H1 (cell line): ENCODE measurements at regions not wholly inside any gene's neighbourhood (a gene's known extent, or its start where the extent isn't known, plus 50 kb on each side); places are given as distances from the start of the nearest gene placed in this dataset.

ENCODE experiments used
- CTCF ChIA-PET: fragments of 300-600 bp; sonication (Branson Sonifier 250); formaldehyde crosslinking; loops from one replicate; lab custom pipeline; 2021; ENCODE audit not compliant: partially characterized antibody; lab: Charles Lee
- POLR2A ChIA-PET: fragments of 300-600 bp; sonication (Branson Sonifier 250); formaldehyde crosslinking; loops from one replicate; lab custom pipeline; 2021; ENCODE audit warnings: inconsistent platforms; ENCODE audit not compliant: partially characterized antibody; lab: Charles Lee
- DNase-seq, 2 experiments: peaks; one replicate each; pipeline versions ENCODE4 v3.0.0 to v3.0.0-alpha.2; 2010 to 2022; ENCODE audit warnings: low spot score in 2 of 2, low read depth in 1 of 2, mixed read lengths in 1 of 2
- FAIRE-seq: peaks from 2 replicates; lab custom pipeline; 2011; peaks lifted over from hg19 to GRCh38; lab: Jason Lieb, UNC
- H2AFZ ChIP-seq: 2 replicates; pipeline ENCODE4 v1.8.1; 2012; ENCODE audit warnings: low read length, inconsistent platforms
- H2AK5ac ChIP-seq: 2 replicates; pipeline ENCODE4 v1.6.1; 2013; ENCODE audit warnings: low read depth, low read length
- H2BK120ac ChIP-seq: replicated peaks from 2 replicates; pipeline ENCODE3; 2013; ENCODE audit warnings: low read depth, low read length, inconsistent platforms
- H2BK12ac ChIP-seq: 2 replicates; pipeline ENCODE4 v1.6.1; 2013; ENCODE audit warnings: low read depth, low read length
- H2BK15ac ChIP-seq: 2 replicates; pipeline ENCODE4 v1.6.1; 2013; ENCODE audit warnings: low read length
- H2BK20ac ChIP-seq: 2 replicates; pipeline ENCODE4 v1.6.1; 2013; ENCODE audit warnings: low read length
- H2BK5ac ChIP-seq: 2 replicates; pipeline ENCODE4 v1.6.1; 2013; ENCODE audit warnings: low read depth, low read length
- H3K14ac ChIP-seq: 2 replicates; pipeline ENCODE4 v1.6.1; 2013; ENCODE audit warnings: inconsistent platforms; ENCODE audit not compliant: insufficient read length
- H3K18ac ChIP-seq: 2 replicates; pipeline ENCODE4 v1.6.1; 2013; ENCODE audit warnings: low read length; ENCODE audit errors: extremely low read depth
- H3K23ac ChIP-seq: 2 replicates; pipeline ENCODE4 v1.6.1; 2013; ENCODE audit warnings: inconsistent platforms; ENCODE audit not compliant: insufficient read length
- H3K23me2 ChIP-seq: 2 replicates; pipeline ENCODE4 v1.6.1; 2013; ENCODE audit warnings: low read depth, low read length
- H3K27ac ChIP-seq: 2 replicates; pipeline ENCODE4 v1.6.1; 2011; ENCODE audit warnings: low read depth, low read length, inconsistent platforms
- H3K27me3 ChIP-seq, 4 experiments: replicated peaks in 1 of 4; 1 replicate in 1 of 4; 2 replicates in 3 of 4; pipeline versions ENCODE4 v1.6.1 to v1.8.1; 2011 to 2013; ENCODE audit warnings: low read length in 3 of 4, mild to moderate bottlenecking in 3 of 4, inconsistent platforms in 2 of 4, mixed read lengths in 2 of 4, moderate library complexity in 1 of 4; ENCODE audit not compliant: control insufficient read depth in 3 of 4, insufficient read depth in 3 of 4; ENCODE audit errors: extremely low read depth in 1 of 4
- H3K36me3 ChIP-seq, 4 experiments: 2 replicates each; pipeline versions ENCODE4 v1.6.1 to v1.8.1; 2011 to 2013; ENCODE audit warnings: mild to moderate bottlenecking in 4 of 4, low read length in 3 of 4, moderate library complexity in 2 of 4, control low read depth in 1 of 4, inconsistent platforms in 1 of 4; ENCODE audit not compliant: insufficient read depth in 4 of 4, control insufficient read depth in 2 of 4
- H3K4ac ChIP-seq: replicated peaks from 2 replicates; pipeline ENCODE3; 2013; ENCODE audit warnings: low read length, low read depth, mixed read lengths, inconsistent platforms; ENCODE audit not compliant: insufficient read length
- H3K4me1 ChIP-seq, 4 experiments: replicated peaks in 1 of 4; 1 replicate in 1 of 4; 2 replicates in 3 of 4; pipeline versions ENCODE4 v1.6.1 to v1.8.1; 2011 to 2013; ENCODE audit warnings: low read length in 3 of 4, inconsistent platforms in 2 of 4, mixed read lengths in 1 of 4; ENCODE audit not compliant: insufficient read depth in 4 of 4, control insufficient read depth in 3 of 4
- H3K4me2 ChIP-seq, 2 experiments: 2 replicates each; pipeline versions ENCODE4 v1.6.1 to v1.8.1; 2011 to 2013; ENCODE audit warnings: low read depth in 2 of 2, low read length in 2 of 2, control low read depth in 1 of 2, inconsistent platforms in 1 of 2, mild to moderate bottlenecking in 1 of 2; ENCODE audit not compliant: insufficient read depth in 1 of 2
- H3K4me3 ChIP-seq, 4 experiments: fragments of 200-600, 300-600 bp in 1 of 4; sonication (generic), shearing (Covaris generic), sonication (Bioruptor Twin) in 1 of 4; 2 replicates each; pipeline versions ENCODE4 v1.5.1 to v1.8.1; 2011 to 2016; ENCODE audit warnings: low read length in 4 of 4, low read depth in 3 of 4, control low read depth in 2 of 4, inconsistent platforms in 2 of 4, mild to moderate bottlenecking in 2 of 4, mixed read lengths in 1 of 4, moderate library complexity in 1 of 4; ENCODE audit not compliant: insufficient read depth in 2 of 4; ENCODE audit errors: extremely low read depth in 1 of 4
- H3K56ac ChIP-seq: replicated peaks from 2 replicates; pipeline ENCODE3; 2013; ENCODE audit warnings: low read depth, mild to moderate bottlenecking, mixed read lengths, low read length, inconsistent platforms; ENCODE audit not compliant: insufficient read length
- H3K79me1 ChIP-seq: 2 replicates; pipeline ENCODE4 v1.6.1; 2013; ENCODE audit warnings: low read depth, low read length, control low read depth
- H3K79me2 ChIP-seq, 2 experiments: 2 replicates each; pipeline versions ENCODE4 v1.6.1 to v1.8.1; 2012 to 2013; ENCODE audit warnings: low read length in 2 of 2, mild to moderate bottlenecking in 2 of 2, inconsistent platforms in 1 of 2; ENCODE audit not compliant: insufficient read depth in 2 of 2, control insufficient read depth in 1 of 2
- H3K9ac ChIP-seq, 4 experiments: replicated peaks in 1 of 4; 1 replicate in 1 of 4; 2 replicates in 3 of 4; pipeline versions ENCODE4 v1.6.1 to v1.8.1; 2011 to 2013; ENCODE audit warnings: low read depth in 3 of 4, low read length in 3 of 4, control low read depth in 2 of 4, mild to moderate bottlenecking in 2 of 4, moderate library complexity in 2 of 4, inconsistent platforms in 1 of 4; ENCODE audit errors: extremely low read depth in 1 of 4
- H3K9me3 ChIP-seq, 2 experiments: 2 replicates each; pipeline versions ENCODE4 v1.6.1 to v1.8.1; 2012 to 2013; ENCODE audit warnings: mild to moderate bottlenecking in 2 of 2, moderate library complexity in 2 of 2, control low read depth in 1 of 2, inconsistent platforms in 1 of 2, low read depth in 1 of 2, low read length in 1 of 2, mixed read lengths in 1 of 2; ENCODE audit not compliant: insufficient read depth in 2 of 2
- H4K20me1 ChIP-seq, 2 experiments: replicated peaks in 1 of 2; 2 replicates each; pipeline versions ENCODE3 to v1.8.1; 2011 to 2013; ENCODE audit warnings: inconsistent platforms in 2 of 2, low read length in 2 of 2, mild to moderate bottlenecking in 1 of 2; ENCODE audit not compliant: insufficient read depth in 2 of 2, control insufficient read depth in 1 of 2
- H4K5ac ChIP-seq: 2 replicates; pipeline ENCODE4 v1.6.1; 2013; ENCODE audit warnings: low read length, low read depth, mixed read lengths, inconsistent platforms; ENCODE audit not compliant: insufficient read length
- H4K8ac ChIP-seq: 2 replicates; pipeline ENCODE4 v1.8.0; 2013; ENCODE audit warnings: mild to moderate bottlenecking, moderate library complexity, low read length, inconsistent platforms; ENCODE audit not compliant: insufficient read depth; ENCODE audit errors: extremely low read depth
- H4K91ac ChIP-seq: replicated peaks from 2 replicates; pipeline ENCODE3; 2013; ENCODE audit warnings: low read length, mixed read lengths, inconsistent platforms; ENCODE audit not compliant: insufficient read length
- BACH1 ChIP-seq: IDR thresholded peaks from 2 replicates; pipeline ENCODE4 v1.6.1; 2012; ENCODE audit warnings: low read length, improper control_type of control experiment
- CTBP2 ChIP-seq: IDR thresholded peaks from 2 replicates; pipeline ENCODE4 v1.7.0; 2011; ENCODE audit warnings: borderline replicate concordance, mild to moderate bottlenecking, moderate library complexity, mixed read lengths, low read length; ENCODE audit not compliant: insufficient read depth, insufficient read length
- FOSL1 ChIP-seq: IDR thresholded peaks from 2 replicates; pipeline ENCODE4 v1.6.1; 2011; ENCODE audit warnings: mild to moderate bottlenecking, low read depth, low read length, moderate library complexity; ENCODE audit not compliant: insufficient read depth
- GABPA ChIP-seq: IDR thresholded peaks from 2 replicates; pipeline ENCODE4 v1.6.1; 2011; ENCODE audit warnings: mild to moderate bottlenecking, low read length, moderate library complexity, borderline replicate concordance; ENCODE audit not compliant: insufficient read depth
- JUND ChIP-seq: IDR thresholded peaks from 2 replicates; pipeline ENCODE4 v1.6.1; 2011; ENCODE audit warnings: mild to moderate bottlenecking, improper control_type of control experiment, low read length
- KDM1A ChIP-seq: fragments of 200-600, 300-600 bp; sonication (generic); IDR thresholded peaks from 2 replicates; pipeline ENCODE4 v1.7.1; 2016; ENCODE audit warnings: mild to moderate bottlenecking, low read length, borderline replicate concordance
- POU5F1 ChIP-seq: IDR thresholded peaks from 2 replicates; pipeline ENCODE4 v1.6.1; 2011; ENCODE audit warnings: low read depth, mild to moderate bottlenecking, low read length, moderate library complexity
- SP1 ChIP-seq: IDR thresholded peaks from 2 replicates; pipeline ENCODE4 v1.6.1; 2011; ENCODE audit warnings: low read depth, low read length
- SP4 ChIP-seq: IDR thresholded peaks from 2 replicates; pipeline ENCODE4 v1.6.1; 2012; ENCODE audit warnings: low read length, inconsistent platforms
- WGBS, 2 experiments: shearing (Covaris generic) in 1 of 2; methylation state at CpG; one replicate each; pipeline versions ENCODE4 v1.1.6 to v1.1.7; 2013 to 2015; ENCODE audit warnings: low lambda C conversion rate in 2 of 2, mixed read lengths in 2 of 2, inconsistent platforms in 1 of 2, low coverage in 1 of 2, missing lambda C conversion rate in 1 of 2; ENCODE audit not compliant: insufficient replicate concordance in 2 of 2, insufficient coverage in 1 of 2, insufficient read length in 1 of 2; ENCODE audit errors: extremely low coverage in 1 of 2, missing lambda C conversion rate in 1 of 2; 5-methylcytosine and 5-hydroxymethylcytosine counted together

DNA sequence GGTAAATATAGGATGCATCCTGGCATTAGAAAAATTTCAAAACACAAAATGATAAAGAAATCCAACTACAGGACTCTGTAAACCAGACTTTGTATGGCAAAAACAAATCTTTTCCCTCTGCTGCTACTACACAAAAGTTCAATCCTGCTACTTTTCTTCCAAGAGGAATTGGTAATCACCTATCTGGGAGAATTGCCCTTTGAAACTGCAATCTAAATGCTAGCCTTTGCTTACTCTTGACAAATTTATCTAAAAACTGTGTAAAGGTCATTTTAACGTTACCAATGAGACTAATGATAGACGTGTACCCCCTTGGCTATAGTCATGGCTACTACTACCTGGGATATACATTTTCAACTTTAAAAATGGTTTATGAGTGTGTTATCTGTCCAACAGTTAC, 837.9 kb upstream of the CXADR start:
- WGBS, 2 experiments = 97% methylated on average over 2 of the region's 2 CpGs; no CpG with 5 or more reads in 1 of the 2 experiments
- H3K4me3 ChIP-seq = no peak overlapping the region
- H2BK120ac ChIP-seq = no peak overlapping the region
- H2BK12ac ChIP-seq = no peak overlapping the region
- H4K91ac ChIP-seq = no peak overlapping the region
- no peak overlapping the region for H3K18ac ChIP-seq
- H3K27me3 ChIP-seq = no peaks in the 10 kb centered on the region
- no peak for DNase-seq
- H3K23ac ChIP-seq = no peak overlapping the region
- ChIA-PET CTCF (no interaction called here), POLR2A (no interaction called here)
- no peaks in the 10 kb centered on the region for H3K79me2 ChIP-seq
- H3K4me1 ChIP-seq = no peaks in the 10 kb centered on the region
- H3K36me3 ChIP-seq = no peaks in the 10 kb centered on the region
- H2BK15ac ChIP-seq = no peak overlapping the region
- no peaks in the 10 kb centered on the region for H4K20me1 ChIP-seq
- H3K4ac ChIP-seq = no peak overlapping the region
- no peak overlapping the region for H2BK20ac ChIP-seq
- H3K23me2 ChIP-seq = no peaks in the 10 kb centered on the region
- H3K56ac ChIP-seq = no peak overlapping the region
- no peaks in the 10 kb centered on the region for H3K79me1 ChIP-seq
- no peak overlapping the region for H2AFZ ChIP-seq
- H3K14ac ChIP-seq = no peak overlapping the region
- no peak for FAIRE-seq
- no peaks in the 10 kb centered on the region for H3K9me3 ChIP-seq
- no peak overlapping the region for H4K8ac ChIP-seq
- H3K9ac ChIP-seq = no peak overlapping the region
- no peak overlapping the region for H3K4me2 ChIP-seq
- H2BK5ac ChIP-seq = no peak overlapping the region
- H2AK5ac ChIP-seq = no peak overlapping the region
- H3K27ac ChIP-seq = no peak overlapping the region
- H4K5ac ChIP-seq = no peak overlapping the region
- TF ChIP-seq BACH1 = no peak
- no peak for TF ChIP-seq FOSL1
- TF ChIP-seq GABPA = no peak
- no peak for TF ChIP-seq CTBP2
- TF ChIP-seq SP1 = no peak
- no peak for TF ChIP-seq POU5F1
- no peak for TF ChIP-seq KDM1A
- TF ChIP-seq SP4 = no peak
- TF ChIP-seq JUND = no peak
